A673 (cell line): ENCODE measurements at regions not wholly inside any gene's neighbourhood (a gene's known extent, or its start where the extent isn't known, plus 50 kb on each side); places are given as distances from the start of the nearest gene placed in this dataset.

Experiments
- CTCF ChIP-seq: fragments of 300-800, 200-600 bp; sonication (generic); conservative IDR thresholded peaks from 2 replicates; pipeline ENCODE4 v1.5.1; 2017; ENCODE audit warnings: low read depth, mild to moderate bottlenecking, antibody characterized with exemption, low read length, moderate library complexity, mixed read lengths
- EZH2 ChIP-seq: fragments of 200-600 bp; sonication (generic); IDR thresholded peaks from 2 replicates; pipeline ENCODE4 v1.6.1; 2017; ENCODE audit warnings: borderline replicate concordance, low read depth, mild to moderate bottlenecking, mixed read lengths, antibody characterized with exemption, low read length; ENCODE audit not compliant: poor library complexity, severe bottlenecking

GRCh38 chr16:72565106-72565505 is 393.2 kb upstream of the PMFBP1 start:
- TF ChIP-seq CTCF = no peak
- TF ChIP-seq EZH2 = no peak
